A673 (cell line): ENCODE measurements at regions not wholly inside any gene's neighbourhood (a gene's known extent, or its start where the extent isn't known, plus 50 kb on each side); places are given as distances from the start of the nearest gene placed in this dataset.

Source experiments
- CTCF ChIP-seq: fragments of 300-800, 200-600 bp; sonication (generic); conservative IDR thresholded peaks from 2 replicates; pipeline ENCODE4 v1.5.1; 2017; ENCODE audit warnings: low read depth, mild to moderate bottlenecking, antibody characterized with exemption, low read length, moderate library complexity, mixed read lengths
- EZH2 ChIP-seq: fragments of 200-600 bp; sonication (generic); IDR thresholded peaks from 2 replicates; pipeline ENCODE4 v1.6.1; 2017; ENCODE audit warnings: borderline replicate concordance, low read depth, mild to moderate bottlenecking, mixed read lengths, antibody characterized with exemption, low read length; ENCODE audit not compliant: poor library complexity, severe bottlenecking

- no peak for TF ChIP-seq EZH2
- no peak for TF ChIP-seq CTCF
Observed at GRCh38 chr5:2574155-2574554, 177.3 kb downstream of the IRX2 start.
